ENCODE measurements at regions not wholly inside any gene's neighbourhood (a gene's known extent, or its start where the extent isn't known, plus 50 kb on each side); places are given as distances from the start of the nearest gene placed in this dataset.

GRCh38 chr5:2958976-2959375, 207.5 kb upstream of the IRX2 start:
- H3K36me3 ChIP-seq: no peaks in the 10 kb centered on the region
- H3K4me3 ChIP-seq: no peak overlapping the region
- H3K27ac ChIP-seq: no peak overlapping the region
- no peaks in the 10 kb centered on the region for H3K9me3 ChIP-seq
- intact Hi-C loops (cut with DNase I; ENCODE audit: low total_unique reads): no loop called here
- TF ChIP-seq, protein P1, sequence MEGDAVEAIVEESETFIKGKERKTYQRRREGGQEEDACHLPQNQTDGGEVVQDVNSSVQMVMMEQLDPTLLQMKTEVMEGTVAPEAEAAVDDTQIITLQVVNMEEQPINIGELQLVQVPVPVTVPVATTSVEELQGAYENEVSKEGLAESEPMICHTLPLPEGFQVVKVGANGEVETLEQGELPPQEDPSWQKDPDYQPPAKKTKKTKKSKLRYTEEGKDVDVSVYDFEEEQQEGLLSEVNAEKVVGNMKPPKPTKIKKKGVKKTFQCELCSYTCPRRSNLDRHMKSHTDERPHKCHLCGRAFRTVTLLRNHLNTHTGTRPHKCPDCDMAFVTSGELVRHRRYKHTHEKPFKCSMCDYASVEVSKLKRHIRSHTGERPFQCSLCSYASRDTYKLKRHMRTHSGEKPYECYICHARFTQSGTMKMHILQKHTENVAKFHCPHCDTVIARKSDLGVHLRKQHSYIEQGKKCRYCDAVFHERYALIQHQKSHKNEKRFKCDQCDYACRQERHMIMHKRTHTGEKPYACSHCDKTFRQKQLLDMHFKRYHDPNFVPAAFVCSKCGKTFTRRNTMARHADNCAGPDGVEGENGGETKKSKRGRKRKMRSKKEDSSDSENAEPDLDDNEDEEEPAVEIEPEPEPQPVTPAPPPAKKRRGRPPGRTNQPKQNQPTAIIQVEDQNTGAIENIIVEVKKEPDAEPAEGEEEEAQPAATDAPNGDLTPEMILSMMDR (IDR thresholded peaks at IDR 0.05): no peak
- TF ChIP-seq POLR2A (IDR thresholded peaks at IDR 0.05): no peak
- no peaks in the 10 kb centered on the region for H3K27me3 ChIP-seq
- DNase-seq: no peak
- no peaks in the 10 kb centered on the region for H3K4me1 ChIP-seq

GRCh38 chr5:2948875-2949274, 197.4 kb upstream of the IRX2 start:
- Histone ChIP-seq H3K27ac (no peak overlapping the region), H3K4me1 (no peaks in the 10 kb centered on the region), H3K27me3 (no peaks in the 10 kb centered on the region), H3K4me3 (no peak overlapping the region), H3K9me3 (no peaks in the 10 kb centered on the region), H3K36me3 (no peaks in the 10 kb centered on the region)
- intact Hi-C loops (cut with DNase I; ENCODE audit: low total_unique reads): no loop called here
- no peak for DNase-seq
- TF ChIP-seq, protein P1 (IDR thresholded peaks at IDR 0.05): no peak
- no peak for TF ChIP-seq POLR2A (IDR thresholded peaks at IDR 0.05)

DNA sequence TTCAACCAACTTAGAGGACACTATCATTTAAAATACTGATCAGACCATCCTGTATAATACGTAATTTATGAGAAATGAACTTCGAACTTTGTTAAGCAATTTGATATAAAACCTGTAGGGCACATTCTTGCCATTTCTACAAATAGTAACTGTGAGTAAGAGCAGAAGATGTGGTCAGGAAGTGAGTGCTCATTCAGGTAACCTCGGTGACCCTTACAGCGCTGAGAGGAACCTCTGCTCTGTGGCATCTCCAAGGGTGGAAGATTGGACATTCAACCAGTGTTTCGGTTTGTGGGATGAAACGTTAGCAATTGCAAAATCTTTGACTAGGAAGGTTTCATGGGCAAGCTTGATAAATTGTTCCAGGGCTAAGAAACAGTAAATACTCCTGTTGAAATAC, 194.8 kb upstream of the IRX2 start:
- H3K36me3 ChIP-seq: no peaks in the 10 kb centered on the region
- no peaks in the 10 kb centered on the region for H3K27me3 ChIP-seq
- H3K4me3 ChIP-seq: no peak overlapping the region
- H3K9me3 ChIP-seq: no peaks in the 10 kb centered on the region
- no peak overlapping the region for H3K27ac ChIP-seq
- DNase-seq: no peak
- TF ChIP-seq, protein P1 (IDR thresholded peaks at IDR 0.05): no peak
- TF ChIP-seq POLR2A (IDR thresholded peaks at IDR 0.05): no peak
- no peaks in the 10 kb centered on the region for H3K4me1 ChIP-seq
- intact Hi-C loops (cut with DNase I; ENCODE audit: low total_unique reads): no loop called here

GRCh38 chr5:2936413-2936812, 184.9 kb upstream of the IRX2 start:
- intact Hi-C loops (cut with DNase I; ENCODE audit: low total_unique reads): no loop called here
- TF ChIP-seq, protein P1 (IDR thresholded peaks at IDR 0.05): no peak
- TF ChIP-seq POLR2A (IDR thresholded peaks at IDR 0.05): no peak
- Histone ChIP-seq H3K9me3 (no peaks in the 10 kb centered on the region), H3K27me3 (no peaks in the 10 kb centered on the region), H3K4me1 (no peaks in the 10 kb centered on the region), H3K4me3 (no peak overlapping the region), H3K36me3 (no peaks in the 10 kb centered on the region), H3K27ac (no peak overlapping the region)
- no peak for DNase-seq

DNA sequence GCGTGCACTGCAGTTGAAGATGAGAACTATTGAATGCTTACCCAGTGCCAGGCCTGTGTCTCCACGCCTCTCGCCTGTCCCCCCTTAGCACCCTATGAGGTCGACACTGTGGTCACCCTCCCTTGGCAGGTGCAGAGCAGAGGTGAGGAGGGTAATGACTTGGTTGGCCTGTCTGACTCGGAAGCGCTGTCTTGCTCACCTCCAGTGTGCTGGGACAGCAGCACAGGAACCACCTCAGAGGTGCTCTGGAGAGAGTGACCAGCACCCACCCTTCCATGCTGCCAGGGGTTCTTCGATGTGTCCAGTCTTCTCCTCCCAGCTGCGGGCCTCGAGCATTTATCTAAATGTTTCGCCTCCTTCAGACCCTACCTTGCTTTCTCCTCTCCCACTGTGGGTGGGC, 178.3 kb upstream of the IRX2 start:
- no peaks in the 10 kb centered on the region for H3K36me3 ChIP-seq
- no peaks in the 10 kb centered on the region for H3K27me3 ChIP-seq
- H3K9me3 ChIP-seq: no peaks in the 10 kb centered on the region
- TF ChIP-seq POLR2A (IDR thresholded peaks at IDR 0.05): no peak
- intact Hi-C loops (cut with DNase I; ENCODE audit: low total_unique reads): no loop called here
- no peak overlapping the region for H3K27ac ChIP-seq
- H3K4me3 ChIP-seq: no peak overlapping the region
- no peak for DNase-seq
- H3K4me1 ChIP-seq: no peaks in the 10 kb centered on the region

DNA sequence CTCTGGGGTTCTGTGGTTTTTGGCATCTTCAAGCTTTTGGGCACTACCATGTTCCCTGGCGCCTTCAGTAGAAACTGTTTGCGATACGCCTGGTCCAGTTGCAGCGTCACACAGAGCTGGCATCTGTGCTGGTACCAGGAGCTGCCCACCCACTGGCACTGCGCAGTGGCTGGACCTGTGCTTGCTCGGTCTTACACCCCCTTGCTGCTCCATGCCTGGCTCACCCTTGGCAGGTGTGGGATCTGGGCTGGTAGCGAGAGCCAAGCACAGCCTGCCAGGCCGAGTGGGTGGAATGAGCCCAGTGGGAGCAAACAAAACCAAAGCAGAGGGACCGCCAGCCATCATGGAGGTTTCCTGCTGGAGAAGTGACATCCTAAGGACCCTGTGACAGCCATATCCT, 170.2 kb upstream of the IRX2 start:
- Histone ChIP-seq H3K27me3 (no peaks in the 10 kb centered on the region), H3K4me3 (no peak overlapping the region), H3K36me3 (no peaks in the 10 kb centered on the region), H3K27ac (no peak overlapping the region), H3K9me3 (no peaks in the 10 kb centered on the region), H3K4me1 (no peaks in the 10 kb centered on the region)
- no peak for DNase-seq
- TF ChIP-seq POLR2A (IDR thresholded peaks at IDR 0.05): no peak
- intact Hi-C loops (cut with DNase I; ENCODE audit: low total_unique reads): no loop called here
